ENCODE measurements at regions not wholly inside any gene's neighbourhood (a gene's known extent, or its start where the extent isn't known, plus 50 kb on each side); places are given as distances from the start of the nearest gene placed in this dataset.
A peak's percentile ranks its signal among the peaks of the same experiment; 100 is the strongest.

- no peak for DNase-seq
Observed at GRCh38 chr9:13629067-13629466, 349.6 kb upstream of the MPDZ start.

GRCh38 chr9:13628526-13628925 lies 349.0 kb upstream of the MPDZ start:
- no peak for DNase-seq

DNA sequence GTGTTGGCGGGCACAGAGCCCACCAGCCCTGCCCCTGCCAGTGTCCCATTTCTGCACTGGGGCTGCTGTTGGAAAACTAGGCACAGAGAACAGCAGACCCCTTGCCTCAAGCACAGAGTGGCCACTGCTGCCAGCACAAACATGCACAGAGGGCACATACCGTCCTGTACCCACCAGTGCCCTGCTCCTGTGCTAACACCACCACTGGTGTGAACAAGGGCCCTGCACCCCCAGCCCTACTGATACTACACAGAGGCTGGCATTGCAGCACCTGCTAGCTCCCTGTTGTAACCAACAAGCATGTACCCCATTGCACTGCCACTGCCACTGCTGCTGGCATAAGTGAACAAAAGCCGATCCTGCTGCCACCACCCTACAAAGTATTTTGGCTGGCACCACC lies 348.0 kb upstream of the MPDZ start:
- no peak for DNase-seq

- no peak for DNase-seq
Observed at GRCh38 chr9:13627071-13627470, 347.6 kb upstream of the MPDZ start.

DNA sequence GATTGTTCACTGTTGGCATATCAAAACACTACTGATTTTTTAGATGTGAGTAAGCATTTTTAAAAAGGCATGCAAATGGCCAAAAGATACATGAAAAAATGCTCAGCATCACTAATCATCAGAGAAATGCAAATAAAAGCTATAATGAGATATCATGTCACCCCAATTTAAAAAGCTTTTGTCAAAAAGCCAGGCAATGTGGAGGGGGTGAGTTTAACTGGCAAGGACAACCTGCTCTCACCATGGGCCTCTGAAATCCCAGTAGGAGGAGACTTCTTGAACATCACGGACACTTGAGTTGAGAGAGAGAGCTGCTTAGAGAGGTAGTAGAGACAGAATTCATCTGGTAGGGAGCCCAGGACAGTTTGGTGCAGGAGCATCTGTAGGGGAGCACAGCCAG lies 347.1 kb upstream of the MPDZ start:
- DNase-seq: no peak

- peak; percentile 19 for DNase-seq
Observed at GRCh38 chr9:13621872-13622564, 342.5 kb upstream of the MPDZ start.

GRCh38 chr9:13616491-13617035 lies 337.1 kb upstream of the MPDZ start:
- no peak for DNase-seq

GRCh38 chr9:13615660-13616490 lies 336.4 kb upstream of the MPDZ start:
- DNase-seq: no peak

GRCh38 chr9:13614060-13614459 lies 334.6 kb upstream of the MPDZ start:
- no peak for DNase-seq

- DNase-seq: no peak
Observed at GRCh38 chr9:13613296-13613695, 333.8 kb upstream of the MPDZ start.

DNA sequence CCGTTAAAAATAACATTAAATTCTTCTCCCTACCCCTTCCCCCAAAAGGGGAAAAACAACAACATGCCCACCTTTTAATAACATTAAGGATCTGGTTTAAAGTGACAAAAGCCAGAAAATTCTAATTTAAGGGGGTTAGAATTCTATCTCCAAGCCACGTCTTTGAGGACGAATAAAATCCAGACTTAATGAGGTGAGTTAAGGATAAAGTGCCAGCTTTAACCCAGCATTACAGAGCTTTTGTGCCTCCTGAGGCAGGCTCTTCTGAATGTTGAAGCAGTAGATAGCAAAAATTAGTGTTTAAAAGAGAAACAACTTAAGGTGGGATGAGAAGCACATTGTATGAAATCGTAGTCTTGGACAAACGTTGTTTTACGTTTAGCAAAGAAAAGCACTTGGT lies 329.0 kb upstream of the MPDZ start:
- DNase-seq: no peak

GRCh38 chr9:13607481-13608441 lies 328.3 kb upstream of the MPDZ start:
- DNase-seq: no peak

DNA sequence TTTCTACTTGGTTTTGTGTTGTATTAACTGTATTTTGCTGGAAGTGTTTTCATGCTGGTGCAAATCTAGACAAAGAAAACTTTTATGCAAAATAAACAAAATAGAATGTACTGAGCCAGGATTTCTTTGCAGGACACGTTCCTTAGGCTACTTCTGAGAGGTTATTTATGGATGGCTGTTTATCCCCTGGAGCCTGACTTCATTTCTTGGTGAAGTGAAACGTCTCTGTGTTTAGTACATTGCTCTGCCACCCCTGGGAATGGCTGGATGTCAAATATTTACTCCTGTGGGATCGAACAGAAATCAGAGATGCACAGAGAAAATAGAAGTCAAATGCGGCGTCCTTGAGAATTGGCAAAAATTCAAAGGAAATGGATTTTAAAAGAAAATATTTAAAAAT lies 327.1 kb upstream of the MPDZ start:
- DNase-seq: no peak

DNA sequence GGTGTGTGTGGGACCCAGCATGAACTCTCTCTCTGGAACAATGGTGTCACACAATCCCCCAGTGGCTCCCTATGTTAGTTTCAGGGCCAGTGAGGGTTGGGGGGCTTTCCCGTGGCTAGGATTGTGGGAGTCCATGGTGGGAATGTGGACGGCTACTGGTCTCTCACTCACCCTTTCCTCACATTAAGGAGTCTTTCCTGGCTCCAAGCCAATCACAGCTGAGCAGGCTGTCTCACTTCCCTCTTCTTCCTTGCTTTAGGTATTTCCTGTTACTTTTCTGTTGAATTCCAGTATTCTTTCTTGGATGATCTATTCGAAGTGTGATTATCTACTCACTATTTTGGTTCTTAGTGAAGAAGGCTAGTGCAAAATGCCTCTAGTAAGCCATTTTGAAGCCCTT lies 324.4 kb upstream of the MPDZ start:
- DNase-seq: no peak

DNA sequence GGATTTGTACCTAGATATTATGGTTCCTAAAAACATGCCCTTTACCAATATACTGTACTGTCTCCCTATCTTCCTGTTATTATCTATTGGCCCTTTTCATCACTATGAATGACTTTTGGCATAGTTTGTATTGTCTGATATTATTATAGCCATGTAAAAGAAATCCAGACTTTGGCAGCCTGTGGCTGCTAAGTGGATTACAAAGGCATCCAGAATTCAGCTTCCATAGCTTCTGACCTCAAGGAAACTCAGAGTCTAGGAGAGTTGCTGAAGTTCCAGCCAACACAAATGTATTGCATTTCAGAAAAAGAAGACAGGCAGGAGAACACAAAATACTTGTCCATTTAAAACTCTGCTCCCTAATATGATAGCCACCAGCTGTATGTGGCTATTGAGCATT lies 319.2 kb upstream of the MPDZ start:
- DNase-seq: no peak

GRCh38 chr9:13597427-13597826 lies 317.9 kb upstream of the MPDZ start:
- DNase-seq: no peak

GRCh38 chr9:13597004-13597403 lies 317.5 kb upstream of the MPDZ start:
- DNase-seq: no peak

DNA sequence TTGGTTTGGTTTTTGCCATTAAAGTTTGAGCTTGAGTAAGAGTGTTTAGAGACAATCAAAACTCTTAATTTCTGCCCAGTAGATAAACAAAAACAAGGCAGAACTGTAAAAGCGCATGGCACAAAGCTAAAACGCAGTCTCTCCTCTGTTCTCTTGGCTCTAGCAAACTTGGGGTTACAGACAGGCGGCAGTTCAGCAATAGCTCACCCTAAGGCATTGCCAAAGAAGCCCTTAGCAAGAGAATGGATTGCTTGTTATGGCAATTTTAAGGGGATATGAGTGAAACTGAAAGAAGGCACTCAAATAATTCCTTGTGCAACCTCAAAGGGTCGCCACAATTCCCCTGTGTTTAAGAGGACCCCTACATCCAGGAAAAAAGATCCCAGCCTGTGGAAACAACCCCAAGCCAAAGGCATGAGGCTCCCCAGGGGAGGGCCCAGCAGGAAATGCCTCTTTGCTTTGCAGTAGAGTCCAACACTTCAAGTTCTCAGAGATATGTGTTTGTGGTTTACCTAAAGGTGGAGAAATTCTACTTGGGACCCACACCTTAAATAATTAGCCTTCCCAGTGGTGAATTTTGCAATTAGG lies 317.0 kb upstream of the MPDZ start:
- no peak for DNase-seq

GRCh38 chr9:13590996-13591395 lies 311.5 kb upstream of the MPDZ start:
- no peak for DNase-seq

GRCh38 chr9:13589034-13589737 lies 309.7 kb upstream of the MPDZ start:
- no peak for DNase-seq

DNA sequence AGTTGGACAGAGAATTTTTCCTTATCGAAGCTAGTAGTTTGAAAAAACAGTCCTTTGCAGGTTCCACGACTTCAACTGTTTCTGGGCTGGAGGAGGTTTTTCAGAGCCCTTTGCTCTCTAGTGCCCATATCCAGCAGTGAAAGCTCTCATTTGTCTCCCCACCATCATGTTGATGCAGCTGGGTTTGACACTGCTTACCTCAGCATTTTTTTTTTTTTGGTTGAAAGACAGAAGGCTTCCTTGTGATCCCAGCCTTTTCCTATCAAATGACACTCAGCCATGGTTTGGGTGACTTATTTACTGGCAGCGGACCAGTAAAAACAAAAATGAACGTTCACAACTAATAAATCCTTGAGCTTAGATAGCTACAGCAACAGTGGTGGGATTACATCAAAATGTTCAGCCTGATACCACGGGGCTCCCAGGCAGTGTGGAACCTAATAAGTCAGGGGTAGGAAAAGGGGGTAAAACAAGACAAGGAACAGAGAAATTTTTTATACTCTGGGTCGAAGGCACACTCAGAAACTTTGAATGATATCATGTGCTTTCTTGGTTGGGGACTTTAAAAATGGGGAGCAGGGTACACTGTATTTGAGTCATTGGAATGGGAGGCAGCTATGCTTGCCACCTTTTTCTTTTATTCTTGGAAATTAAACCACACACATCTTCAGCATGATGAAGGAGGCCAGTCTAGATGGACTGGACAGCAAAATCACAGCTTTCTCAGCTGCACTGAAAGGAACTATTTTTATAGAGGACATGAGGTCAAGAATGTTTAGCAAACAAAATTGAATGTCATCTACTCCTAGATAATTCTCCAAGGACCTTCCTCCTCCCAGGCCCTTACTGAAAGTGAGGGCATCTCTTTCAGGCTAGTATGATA lies 308.9 kb upstream of the MPDZ start:
- DNase-seq: no peak

Data from NCI-H2029 (cell line).